ENCODE measurements at regions not wholly inside any gene's neighbourhood (a gene's known extent, or its start where the extent isn't known, plus 50 kb on each side); places are given as distances from the start of the nearest gene placed in this dataset.

GRCh38 chr2:42933824-42934254 lies 141.5 kb upstream of the HAAO start:
- no peaks in the 10 kb centered on the region for H4K20me1 ChIP-seq (ENCODE audit: control insufficient read depth, extremely low read depth, insufficient read depth, low read length)
- H3K27me3 ChIP-seq (ENCODE audit: control insufficient read depth, extremely low read depth, insufficient read depth, low read length), result no peaks in the 10 kb centered on the region
- DNase-seq (ENCODE audit: low read depth, low spot score), result no peak
- no peaks in the 10 kb centered on the region for H3K79me2 ChIP-seq (ENCODE audit: control insufficient read depth, insufficient read depth, low read length)
- H3K9ac ChIP-seq (ENCODE audit: control insufficient read depth, extremely low read depth, insufficient read depth, low read length), result peak overlapping the region; percentile 9
- peaks cover 2% of the 10 kb centered on the region for H3K9me1 ChIP-seq (ENCODE audit: control insufficient read depth, extremely low read depth, insufficient read depth, low read length)
- peak; percentile 62 for FAIRE-seq
- TF ChIP-seq EZH2 (IDR thresholded peaks at IDR 0.05; ENCODE audit: low read length), result no peak
- TF ChIP-seq CTCF (optimal IDR thresholded peaks at IDR 0.05 in 1 of 3, IDR thresholded peaks at IDR 0.05 in 1 of 3, conservative IDR thresholded peaks at IDR 0.05 in 1 of 3; ENCODE audit: extremely low read depth in 1 of 3, insufficient read depth in 2 of 3, low read length in 3 of 3), result no peak
- H3K27ac ChIP-seq (ENCODE audit: control insufficient read depth, insufficient read depth, low read length), result peak overlapping the region; percentile 51
- no peak overlapping the region for H3K4me3 ChIP-seq (ENCODE audit: control insufficient read depth in 2 of 3, extremely low read depth in 1 of 3, insufficient read depth in 2 of 3, low read depth in 1 of 3, low read length in 3 of 3)
- H3K4me1 ChIP-seq (ENCODE audit: control insufficient read depth, extremely low read depth, insufficient read depth, low read length), result peaks cover 62% of the 10 kb centered on the region
- peak overlapping the region; percentile 55 for H3K4me2 ChIP-seq (ENCODE audit: control insufficient read depth, extremely low read depth, insufficient read depth, low read depth, low read length)
- peak overlapping the region; percentile 77 for H2AFZ ChIP-seq (ENCODE audit: control insufficient read depth, low read length)
- dilution Hi-C loops (cut with MboI; ENCODE audit: extremely low pct_ligation_motif_present, low sequenced_read_pairs), result no loop called here
- H3K36me3 ChIP-seq (ENCODE audit: control insufficient read depth in 2 of 2, extremely low read depth in 1 of 2, insufficient read depth in 2 of 2, low read length in 2 of 2), result no peaks in the 10 kb centered on the region
- H3K9me3 ChIP-seq (ENCODE audit: control insufficient read depth, low read depth, low read length), result no peaks in the 10 kb centered on the region

GRCh38 chr2:42932271-42933151 lies 140.1 kb upstream of the HAAO start:
- Histone ChIP-seq H4K20me1 (ENCODE audit: control insufficient read depth, extremely low read depth, insufficient read depth, low read length) (no peaks in the 10 kb centered on the region), H3K9ac (ENCODE audit: control insufficient read depth, extremely low read depth, insufficient read depth, low read length) (no peak overlapping the region), H3K9me1 (ENCODE audit: control insufficient read depth, extremely low read depth, insufficient read depth, low read length) (peaks cover 2% of the 10 kb centered on the region), H3K79me2 (ENCODE audit: control insufficient read depth, insufficient read depth, low read length) (no peaks in the 10 kb centered on the region), H3K36me3 (ENCODE audit: control insufficient read depth in 2 of 2, extremely low read depth in 1 of 2, insufficient read depth in 2 of 2, low read length in 2 of 2) (no peaks in the 10 kb centered on the region), H2AFZ (ENCODE audit: control insufficient read depth, low read length) (no peak overlapping the region), H3K27ac (ENCODE audit: control insufficient read depth, insufficient read depth, low read length) (no peak overlapping the region), H3K4me3 (ENCODE audit: control insufficient read depth in 2 of 3, extremely low read depth in 1 of 3, insufficient read depth in 2 of 3, low read depth in 1 of 3, low read length in 3 of 3) (no peak overlapping the region), H3K9me3 (ENCODE audit: control insufficient read depth, low read depth, low read length) (no peaks in the 10 kb centered on the region), H3K4me1 (ENCODE audit: control insufficient read depth, extremely low read depth, insufficient read depth, low read length) (peaks cover 59% of the 10 kb centered on the region), H3K4me2 (ENCODE audit: control insufficient read depth, extremely low read depth, insufficient read depth, low read depth, low read length) (no peak overlapping the region), H3K27me3 (ENCODE audit: control insufficient read depth, extremely low read depth, insufficient read depth, low read length) (no peaks in the 10 kb centered on the region)
- dilution Hi-C loops (cut with MboI; ENCODE audit: extremely low pct_ligation_motif_present, low sequenced_read_pairs), result no loop called here
- FAIRE-seq, result no peak
- TF ChIP-seq CTCF (optimal IDR thresholded peaks at IDR 0.05 in 1 of 3, IDR thresholded peaks at IDR 0.05 in 1 of 3, conservative IDR thresholded peaks at IDR 0.05 in 1 of 3; ENCODE audit: extremely low read depth in 1 of 3, insufficient read depth in 2 of 3, low read length in 3 of 3), result no peak
- TF ChIP-seq EZH2 (IDR thresholded peaks at IDR 0.05; ENCODE audit: low read length), result no peak
- no peak for DNase-seq (ENCODE audit: low read depth, low spot score)

Measured in keratinocyte (primary cell).